ENCODE measurements at regions not wholly inside any gene's neighbourhood (a gene's known extent, or its start where the extent isn't known, plus 50 kb on each side); places are given as distances from the start of the nearest gene placed in this dataset.

DNA sequence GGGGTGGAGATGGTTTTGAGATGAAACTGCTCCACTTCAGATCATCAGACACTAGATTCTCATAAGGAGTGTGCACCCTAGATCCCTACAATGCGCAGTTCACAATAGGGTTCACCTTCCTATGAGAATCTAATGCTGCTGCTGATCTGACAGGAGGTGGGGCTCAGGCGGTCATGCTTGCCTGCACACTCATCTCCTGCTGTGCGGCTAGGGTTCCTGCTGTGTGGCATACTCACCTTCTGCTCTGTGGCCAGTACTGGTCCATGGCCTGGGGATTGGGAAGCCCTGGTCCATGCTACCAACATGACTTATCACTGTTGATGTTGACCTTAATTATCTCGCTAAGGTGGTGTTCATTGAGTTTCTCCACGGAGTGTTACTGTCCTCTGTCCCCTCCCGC lies 144.5 kb downstream of the NAV1 start:
- Histone ChIP-seq H3K14ac (ENCODE audit: insufficient read length) (no peak overlapping the region), H3K4me2 (ENCODE audit: insufficient read depth in 1 of 2, low read depth in 2 of 2, low read length in 2 of 2) (no peak overlapping the region), H3K79me2 (ENCODE audit: control insufficient read depth in 1 of 2, insufficient read depth in 2 of 2, low read length in 2 of 2) (peaks cover 0 to 16% of the 10 kb centered on the region in 2 experiments; a peak in 2 of 4 replicates), H3K9me3 (ENCODE audit: insufficient read depth in 2 of 2, low read depth in 1 of 2, low read length in 1 of 2) (no peaks in the 10 kb centered on the region), H4K91ac (replicated peaks; ENCODE audit: insufficient read length, low read length) (no peak overlapping the region), H3K4me1 (replicated peaks in 1 of 4; ENCODE audit: control insufficient read depth in 3 of 4, insufficient read depth in 4 of 4, low read length in 3 of 4) (peaks cover 15 to 42% (median 34%) of the 10 kb centered on the region in 4 experiments), H2BK5ac (ENCODE audit: low read depth, low read length) (0 out of 2 replicates have a peak overlapping the region, but pooled peaks have one; percentile 35), H3K4ac (replicated peaks; ENCODE audit: insufficient read length, low read depth, low read length) (no peak overlapping the region), H3K27me3 (replicated peaks in 1 of 4; ENCODE audit: control insufficient read depth in 3 of 4, extremely low read depth in 1 of 4, insufficient read depth in 3 of 4, low read length in 3 of 4) (no peaks in the 10 kb centered on the region), H2BK12ac (ENCODE audit: low read depth, low read length) (no peak overlapping the region; the same call in 1 of the 2 replicates), H3K27ac (ENCODE audit: low read depth, low read length) (no peak overlapping the region), H2BK20ac (ENCODE audit: low read length) (no peak overlapping the region), H3K23me2 (ENCODE audit: low read depth, low read length) (no peaks in the 10 kb centered on the region; the same call in 1 of the 2 replicates), H2AFZ (ENCODE audit: low read length) (no peak overlapping the region), H3K9ac (replicated peaks in 1 of 4; ENCODE audit: extremely low read depth in 1 of 4, low read depth in 3 of 4, low read length in 3 of 4) (no peak overlapping the region), H3K23ac (ENCODE audit: insufficient read length) (no peak overlapping the region), H3K18ac (ENCODE audit: extremely low read depth, low read length) (no peak overlapping the region), H4K8ac (ENCODE audit: extremely low read depth, insufficient read depth, low read length) (no peak overlapping the region), H3K56ac (replicated peaks; ENCODE audit: insufficient read length, low read depth, low read length) (no peak overlapping the region), H3K4me3 (ENCODE audit: extremely low read depth in 1 of 4, insufficient read depth in 2 of 4, low read depth in 3 of 4, low read length in 4 of 4) (no peak overlapping the region), H4K20me1 (replicated peaks in 1 of 2; ENCODE audit: control insufficient read depth in 1 of 2, insufficient read depth in 2 of 2, low read length in 2 of 2) (no peaks in the 10 kb centered on the region), H3K79me1 (ENCODE audit: low read depth, low read length) (no peaks in the 10 kb centered on the region), H4K5ac (ENCODE audit: insufficient read length, low read depth, low read length) (no peak overlapping the region), H2BK120ac (replicated peaks; ENCODE audit: low read depth, low read length) (no peak overlapping the region), H3K36me3 (ENCODE audit: control insufficient read depth in 2 of 4, insufficient read depth in 4 of 4, low read length in 3 of 4) (no peaks in the 10 kb centered on the region), H2BK15ac (ENCODE audit: low read length) (peak overlapping the region; percentile 82), H2AK5ac (ENCODE audit: low read depth, low read length) (no peak overlapping the region)
- 87% methylated on average over 6 of the region's 6 CpGs; no CpG with 5 or more reads in 1 of the 2 experiments for WGBS, 2 experiments (ENCODE audit: extremely low coverage in 1 of 2, insufficient coverage in 1 of 2, insufficient read length in 1 of 2, insufficient replicate concordance in 2 of 2, low coverage in 1 of 2, low lambda C conversion rate in 2 of 2, missing lambda C conversion rate in 1 of 2)
- ChIA-PET POLR2A (ENCODE audit: partially characterized antibody) (interaction anchor here (0.7 kb wide), 1 partner anchor 15 kb away, joined by 3 read pairs; no protein-coding TSS in a partner anchor), CTCF (ENCODE audit: partially characterized antibody) (interaction anchor here (0.8 to 2.7 kb wide), 3 partner anchors 33 to 110 kb away, joined by 3 to 14 read pairs (median 3); no protein-coding TSS in a partner anchor)
- DNase-seq (ENCODE audit: low read depth in 1 of 2, low spot score in 2 of 2) (no peak), FAIRE-seq (no peak)
- TF ChIP-seq BCL11A (IDR thresholded peaks at IDR 0.05; ENCODE audit: low read depth in 2 of 2, low read length in 2 of 2) (no peak), ZNF274 (IDR thresholded peaks at IDR 0.05; ENCODE audit: borderline replicate concordance, extremely low read depth, low read length) (no peak), SIN3A (conservative IDR thresholded peaks at IDR 0.05 in 1 of 2, IDR thresholded peaks at IDR 0.05 in 1 of 2; ENCODE audit: low read depth in 1 of 2, low read length in 2 of 2) (no peak), SUZ12 (IDR thresholded peaks at IDR 0.05; ENCODE audit: low read length) (no peak), CEBPB (IDR thresholded peaks at IDR 0.05; ENCODE audit: low read depth, low read length) (no peak), GTF2F1 (IDR thresholded peaks at IDR 0.05; ENCODE audit: borderline replicate concordance, low read depth, low read length) (no peak), RAD21 (IDR thresholded peaks at IDR 0.05 in 1 of 2, conservative IDR thresholded peaks at IDR 0.05 in 1 of 2; ENCODE audit: low read depth in 2 of 2, low read length in 2 of 2) (no peak), CTBP2 (IDR thresholded peaks at IDR 0.05; ENCODE audit: borderline replicate concordance, insufficient read depth, insufficient read length, low read length) (no peak), CBX5 (IDR thresholded peaks at IDR 0.05; ENCODE audit: low read depth, low read length) (no peak), CHD1 (IDR thresholded peaks at IDR 0.05; ENCODE audit: low read depth, low read length) (no peak), EP300 (IDR thresholded peaks at IDR 0.05; ENCODE audit: borderline replicate concordance in 1 of 2, low read depth in 2 of 2, low read length in 2 of 2) (no peak)
- TF ChIP-seq, protein P1, sequence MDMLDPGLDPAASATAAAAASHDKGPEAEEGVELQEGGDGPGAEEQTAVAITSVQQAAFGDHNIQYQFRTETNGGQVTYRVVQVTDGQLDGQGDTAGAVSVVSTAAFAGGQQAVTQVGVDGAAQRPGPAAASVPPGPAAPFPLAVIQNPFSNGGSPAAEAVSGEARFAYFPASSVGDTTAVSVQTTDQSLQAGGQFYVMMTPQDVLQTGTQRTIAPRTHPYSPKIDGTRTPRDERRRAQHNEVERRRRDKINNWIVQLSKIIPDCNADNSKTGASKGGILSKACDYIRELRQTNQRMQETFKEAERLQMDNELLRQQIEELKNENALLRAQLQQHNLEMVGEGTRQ (IDR thresholded peaks at IDR 0.05; ENCODE audit: low read length) = no peak

Measured in H1 (cell line).